ENCODE measurements at regions not wholly inside any gene's neighbourhood (a gene's known extent, or its start where the extent isn't known, plus 50 kb on each side); places are given as distances from the start of the nearest gene placed in this dataset.

- no peak for DNase-seq
These were observed 155.9 kb upstream of the TLE3 start for GRCh38 chr15:70253461-70254156.

- no peak for DNase-seq
These were observed 155.2 kb upstream of the TLE3 start for GRCh38 chr15:70252951-70253320.

GRCh38 chr15:70252056-70252950 lies 154.6 kb upstream of the TLE3 start:
- no peak for DNase-seq

- no peak for DNase-seq
These were observed 153.7 kb upstream of the TLE3 start for GRCh38 chr15:70251246-70251990.

- no peak for DNase-seq
These were observed 152.8 kb upstream of the TLE3 start for GRCh38 chr15:70250208-70251201.

GRCh38 chr15:70249616-70250015 lies 151.9 kb upstream of the TLE3 start:
- DNase-seq = no peak

GRCh38 chr15:70248116-70249025 lies 150.7 kb upstream of the TLE3 start:
- DNase-seq = no peak

GRCh38 chr15:70247281-70247680 lies 149.6 kb upstream of the TLE3 start:
- DNase-seq = no peak

GRCh38 chr15:70246623-70247220 lies 149.0 kb upstream of the TLE3 start:
- no peak for DNase-seq

- DNase-seq = no peak
These were observed 148.4 kb upstream of the TLE3 start for GRCh38 chr15:70245932-70246622.

GRCh38 chr15:70244978-70245542 lies 147.3 kb upstream of the TLE3 start:
- no peak for DNase-seq

- no peak for DNase-seq
These were observed 146.2 kb upstream of the TLE3 start for GRCh38 chr15:70243686-70244540.

- no peak for DNase-seq
These were observed 145.4 kb upstream of the TLE3 start for GRCh38 chr15:70242951-70243685.

- DNase-seq = no peak
These were observed 144.0 kb upstream of the TLE3 start for GRCh38 chr15:70241561-70242320.

GRCh38 chr15:70240820-70241430 lies 143.2 kb upstream of the TLE3 start:
- DNase-seq = no peak

GRCh38 chr15:70240082-70240481 lies 142.4 kb upstream of the TLE3 start:
- DNase-seq = no peak

GRCh38 chr15:70238917-70239316 lies 141.2 kb upstream of the TLE3 start:
- DNase-seq = no peak

Measured in activated CD4-positive, alpha-beta T cell treated with anti-CD3 and anti-CD28 coated beads for 4 hours (primary cell).